IMR-90 (cell line): ENCODE measurements at regions not wholly inside any gene's neighbourhood (a gene's known extent, or its start where the extent isn't known, plus 50 kb on each side); places are given as distances from the start of the nearest gene placed in this dataset.

Experiments
- ATAC-seq: fragments of 200-7000 bp; cut with Tn5 transposase; 2 replicates; pipeline ENCODE4 v1.9.1; 2020; ENCODE audit warnings: low read depth, mild to moderate bottlenecking, moderate library complexity
- BruUV-seq: library from RNA; stranded (reverse); fragments of 400-500 nt; replicated peaks from 2 replicates; lab custom pipeline; 2021; lab: Mats Ljungman, UMichigan
- CTCF ChIA-PET: fragments of 300-600 bp; formaldehyde crosslinking; extraction: SDS; loops from one replicate; lab custom pipeline; 2021; ENCODE audit warnings: antibody characterized with exemption; lab: Yijun Ruan, JAX
- POLR2A ChIA-PET: fragments of 300-600 bp; sonication (Branson Sonifier 250); formaldehyde crosslinking; loops from one replicate; lab custom pipeline; 2022; ENCODE audit warnings: antibody characterized with exemption; ENCODE audit not compliant: unreplicated experiment; lab: Charles Lee
- DNase-seq: peaks from one replicate; pipeline ENCODE4 v3.0.0; 2013
- H2AFZ ChIP-seq: replicated peaks from 2 replicates; pipeline ENCODE3; 2013; ENCODE audit warnings: low read length, mild to moderate bottlenecking; ENCODE audit not compliant: poor library complexity
- H2AK5ac ChIP-seq: 2 replicates; pipeline ENCODE4 v1.6.1; 2013; ENCODE audit warnings: low read depth, low read length, inconsistent platforms
- H2AK9ac ChIP-seq: replicated peaks from 2 replicates; pipeline ENCODE3; 2013; ENCODE audit warnings: mild to moderate bottlenecking, low read depth, low read length, moderate library complexity; ENCODE audit not compliant: poor library complexity
- H2BK120ac ChIP-seq: 2 replicates; pipeline ENCODE4 v1.6.1; 2013; ENCODE audit warnings: low read depth, low read length, inconsistent platforms
- H2BK15ac ChIP-seq: 3 replicates; pipeline ENCODE4 v1.6.1; 2013; ENCODE audit warnings: low read depth, low read length, inconsistent platforms
- H2BK20ac ChIP-seq: 2 replicates; pipeline ENCODE4 v1.6.1; 2013; ENCODE audit warnings: low read depth, mild to moderate bottlenecking, inconsistent platforms, low read length, moderate library complexity
- H2BK5ac ChIP-seq: 2 replicates; pipeline ENCODE4 v1.6.1; 2013; ENCODE audit warnings: mild to moderate bottlenecking, low read depth, low read length, inconsistent platforms; ENCODE audit not compliant: poor library complexity, severe bottlenecking
- H3K14ac ChIP-seq: replicated peaks from 2 replicates; pipeline ENCODE4 v1.6.1; 2013; ENCODE audit warnings: low read depth, low read length, inconsistent platforms
- H3K18ac ChIP-seq: 2 replicates; pipeline ENCODE4 v1.6.1; 2013; ENCODE audit warnings: low read depth, low read length, control low read depth
- H3K23ac ChIP-seq: 2 replicates; pipeline ENCODE4 v1.6.1; 2013; ENCODE audit warnings: low read depth, low read length, inconsistent platforms
- H3K27ac ChIP-seq: 2 replicates; pipeline ENCODE4 v1.5.1; 2013; ENCODE audit warnings: mild to moderate bottlenecking, control low read depth, low read length; ENCODE audit not compliant: insufficient read depth
- H3K27me3 ChIP-seq: 2 replicates; pipeline ENCODE4 v1.6.1; 2013; ENCODE audit warnings: low read length; ENCODE audit not compliant: control insufficient read depth, insufficient read depth
- H3K36me3 ChIP-seq: 2 replicates; pipeline ENCODE4 v1.6.1; 2013; ENCODE audit warnings: low read length, mixed read lengths; ENCODE audit not compliant: control insufficient read depth, insufficient read depth
- H3K4ac ChIP-seq: 2 replicates; pipeline ENCODE4 v1.6.1; 2013; ENCODE audit warnings: low read depth, low read length, inconsistent platforms
- H3K4me1 ChIP-seq: 2 replicates; pipeline ENCODE4 v1.6.1; 2013; ENCODE audit warnings: low read length, mixed read lengths; ENCODE audit not compliant: control insufficient read depth, insufficient read depth
- H3K4me2 ChIP-seq: 2 replicates; pipeline ENCODE4 v1.6.1; 2013; ENCODE audit warnings: low read depth, mild to moderate bottlenecking, control low read depth, low read length, moderate library complexity
- H3K4me3 ChIP-seq: 2 replicates; pipeline ENCODE4 v1.5.1; 2013; ENCODE audit warnings: low read depth, mild to moderate bottlenecking, control low read depth, low read length, moderate library complexity; ENCODE audit not compliant: insufficient read depth
- H3K56ac ChIP-seq: 2 replicates; pipeline ENCODE4 v1.6.1; 2013; ENCODE audit warnings: low read length, inconsistent platforms; ENCODE audit not compliant: insufficient read depth; ENCODE audit errors: extremely low read depth
- H3K79me1 ChIP-seq, 2 experiments: 2 replicates each; pipeline ENCODE4 v1.6.1; 2013; ENCODE audit warnings: low read length in 2 of 2, inconsistent platforms in 1 of 2, low read depth in 1 of 2
- H3K9ac ChIP-seq: 2 replicates; pipeline ENCODE4 v1.6.1; 2013; ENCODE audit warnings: low read depth, low read length, control low read depth
- H3K9me1 ChIP-seq: 2 replicates; pipeline ENCODE4 v1.6.1; 2013; ENCODE audit warnings: low read length, inconsistent platforms; ENCODE audit not compliant: insufficient read depth
- H3K9me3 ChIP-seq: 2 replicates; pipeline ENCODE4 v1.6.1; 2013; ENCODE audit warnings: low read length; ENCODE audit not compliant: control insufficient read depth, insufficient read depth
- H4K20me1 ChIP-seq: 2 replicates; pipeline ENCODE4 v1.6.1; 2013; ENCODE audit warnings: low read length, inconsistent platforms; ENCODE audit not compliant: insufficient read depth
- H4K5ac ChIP-seq: 2 replicates; pipeline ENCODE4 v1.6.1; 2013; ENCODE audit warnings: mild to moderate bottlenecking, low read depth, low read length, control low read depth
- H4K8ac ChIP-seq, 2 experiments: 2 replicates each; pipeline ENCODE4 v1.6.1; 2013; ENCODE audit warnings: low read depth in 2 of 2, low read length in 2 of 2, control low read depth in 1 of 2, inconsistent platforms in 1 of 2
- H4K91ac ChIP-seq: 2 replicates; pipeline ENCODE4 v1.6.1; 2013; ENCODE audit warnings: low read depth, low read length, inconsistent platforms; ENCODE audit not compliant: insufficient read depth
- CEBPB ChIP-seq: IDR thresholded peaks from 2 replicates; pipeline ENCODE4 v1.6.1; 2012; ENCODE audit warnings: low read depth, low read length, improper control_type of control experiment
- CHD1 ChIP-seq: IDR thresholded peaks from 2 replicates; pipeline ENCODE4 v1.6.1; 2012; ENCODE audit warnings: low read depth, low read length, improper control_type of control experiment
- NFE2L2 ChIP-seq: fragments of 150-350 bp; IDR thresholded peaks from 2 replicates; pipeline ENCODE4 v1.6.1; 2016; ENCODE audit warnings: low read depth, mild to moderate bottlenecking, low read length
- dilution Hi-C: fragments of 300-500 bp; cut with HindIII; formaldehyde crosslinking; loops from one replicate; pipeline ENCODE4 v1.14.3; 2018; ENCODE audit warnings: low sequenced_read_pairs; ENCODE audit not compliant: unreplicated experiment
- in situ Hi-C: fragments of 300-500 bp; cut with MboI; formaldehyde crosslinking; loops from 3 replicates; pipeline ENCODE4 v1.14.3; 2019; ENCODE audit warnings: low sequenced_read_pairs, inconsistent platforms, mixed read lengths
- intact Hi-C: fragments of 100-400 bp; cut with micrococcal nuclease; formaldehyde crosslinking; loops from 2 replicates; pipeline ENCODE4 v1.10.0; 2022

DNA sequence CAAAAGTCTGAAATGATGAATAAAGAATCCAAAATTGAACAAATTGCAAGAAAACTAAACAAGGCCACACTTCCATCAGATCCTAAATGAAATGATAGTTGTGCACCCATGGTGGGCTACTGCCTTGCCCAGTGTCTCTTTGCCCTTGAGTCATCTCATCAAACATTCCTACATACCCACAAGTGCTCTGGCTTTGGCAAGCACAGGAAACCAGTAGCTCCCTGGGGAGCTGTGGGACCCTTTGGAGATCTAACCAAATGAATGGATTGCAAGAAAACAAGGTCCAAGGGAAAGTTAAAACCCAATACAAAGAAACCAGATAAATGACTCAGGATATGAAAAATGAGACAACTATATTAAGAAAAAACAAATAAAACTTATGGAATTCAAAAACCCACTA, 129.8 kb upstream of the TMEM229A start:
- dilution Hi-C loops, result loop anchor here (25.0 kb wide), 1 partner anchor 650 kb away; no protein-coding TSS in a partner anchor
- Histone ChIP-seq H4K5ac (no peak overlapping the region), H2AK5ac (no peak overlapping the region), H2BK120ac (no peak overlapping the region), H2BK5ac (no peak overlapping the region), H3K14ac (no peak overlapping the region), H3K36me3 (no peaks in the 10 kb centered on the region), H3K4me1 (no peaks in the 10 kb centered on the region), H3K4me2 (no peak overlapping the region), H3K27me3 (no peaks in the 10 kb centered on the region), H4K8ac (no peak overlapping the region), H3K4me3 (no peak overlapping the region), H3K4ac (no peak overlapping the region), H2AFZ (no peak overlapping the region), H3K27ac (no peak overlapping the region), H2BK20ac (no peak overlapping the region), H3K79me1 (no peaks in the 10 kb centered on the region), H4K91ac (no peak overlapping the region), H3K23ac (no peak overlapping the region), H2AK9ac (no peak overlapping the region), H3K9ac (no peak overlapping the region), H2BK15ac (no peak overlapping the region), H3K56ac (no peak overlapping the region), H3K9me1 (no peaks in the 10 kb centered on the region), H4K20me1 (no peaks in the 10 kb centered on the region), H3K9me3 (no peaks in the 10 kb centered on the region), H3K18ac (no peak overlapping the region)
- DNase-seq (no peak), ATAC-seq (no peak)
- CTCF ChIA-PET, result no interaction called here
- BruUV-seq, result no TSS peak
- POLR2A ChIA-PET, result no interaction called here
- TF ChIP-seq CHD1 (no peak), NFE2L2 (no peak), CEBPB (no peak)
- in situ Hi-C loops, result no loop called here
- intact Hi-C loops, result no loop called here
